ENCODE measurements at regions not wholly inside any gene's neighbourhood (a gene's known extent, or its start where the extent isn't known, plus 50 kb on each side); places are given as distances from the start of the nearest gene placed in this dataset.

DNA sequence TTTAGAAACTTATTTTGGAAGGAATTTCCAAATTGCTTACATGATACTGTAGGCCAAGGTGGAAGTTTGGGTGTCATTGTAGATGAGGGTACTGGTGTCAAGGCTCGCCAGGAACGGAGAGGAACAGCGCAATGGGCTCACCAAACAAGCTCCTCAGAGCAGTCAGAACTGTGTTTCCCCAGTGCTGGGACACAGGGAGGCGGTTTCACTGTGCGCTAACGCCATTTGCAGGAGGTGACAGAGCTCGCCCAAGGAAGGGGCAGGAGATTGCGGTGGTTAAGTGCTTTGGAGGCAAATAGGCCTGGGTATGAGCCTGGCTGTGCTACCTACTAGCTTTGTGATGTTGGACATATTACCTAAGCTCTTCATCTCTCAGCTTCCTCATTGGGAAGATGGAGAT lies 57.3 kb downstream of the HHEX start:
- TF ChIP-seq CTCF (IDR thresholded peaks at IDR 0.05) (no peak), POLR2A (IDR thresholded peaks at IDR 0.05) (no peak)
- 92 to 94% methylated on average over 8 of the region's 8 CpGs for WGBS, 2 donors

GRCh38 chr10:92747600-92747999 lies 57.8 kb downstream of the HHEX start:
- Histone ChIP-seq H3K27ac (no peak overlapping the region), H3K36me3 (no peaks in the 10 kb centered on the region), H3K4me3 (no peak overlapping the region), H3K4me1 (no peaks in the 10 kb centered on the region), H3K9me3 (no peaks in the 10 kb centered on the region), H3K27me3 (peaks cover 0 to 5% (median 0%) of the 10 kb centered on the region in 4 donors)
- DNase-seq: no peak
- 47 to 62% methylated on average over 2 of the region's 2 CpGs for WGBS, 2 donors
- intact Hi-C loops (cut with DNase I): no loop called here
- no peak for TF ChIP-seq CTCF (IDR thresholded peaks at IDR 0.05)
- no peak for TF ChIP-seq POLR2A (IDR thresholded peaks at IDR 0.05)

More for the DNA sequence above, 57.3 kb downstream of the HHEX start:
- intact Hi-C loops (cut with DNase I): no loop called here
- no peaks in the 10 kb centered on the region for H3K9me3 ChIP-seq
- DNase-seq: no peak
- no peak overlapping the region for H3K27ac ChIP-seq
- H3K36me3 ChIP-seq: no peaks in the 10 kb centered on the region
- peaks cover 0 to 5% (median 0%) of the 10 kb centered on the region in 4 donors for H3K27me3 ChIP-seq
- H3K4me1 ChIP-seq: no peaks in the 10 kb centered on the region
- no peak overlapping the region for H3K4me3 ChIP-seq

DNA sequence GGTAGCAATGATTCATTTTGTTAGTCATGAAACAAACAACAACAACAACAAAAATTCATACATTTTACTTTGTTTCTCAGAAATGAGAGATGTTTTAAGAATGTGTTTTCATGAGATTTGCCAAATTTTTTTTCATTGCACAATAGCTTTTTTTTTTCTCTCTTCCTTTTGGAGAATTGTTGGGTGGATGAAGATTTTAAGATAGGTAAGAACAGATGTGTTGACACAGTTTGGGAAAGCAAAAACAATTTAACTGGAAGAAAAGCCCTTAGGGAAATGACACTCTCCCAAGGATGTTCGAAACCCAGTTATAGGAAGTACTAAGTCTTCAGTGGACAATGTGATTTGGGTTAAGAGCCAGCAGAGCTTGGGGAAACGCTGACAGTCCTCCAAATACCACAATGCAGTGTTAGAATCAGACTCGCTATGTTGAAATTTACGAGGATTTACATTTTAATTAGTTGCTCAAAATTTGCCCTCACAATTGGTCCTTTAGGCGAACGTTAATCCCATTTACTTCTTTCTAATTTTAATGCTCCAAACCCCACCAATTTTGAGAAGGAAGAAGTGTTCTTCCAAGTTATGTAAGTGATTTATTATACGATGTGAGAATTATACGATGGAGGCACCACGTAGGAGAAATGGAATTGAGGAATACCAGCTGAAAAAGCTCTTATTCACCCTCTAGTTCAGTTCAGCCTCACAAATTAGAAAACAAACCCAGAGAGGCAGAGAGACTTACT lies 61.2 kb downstream of the HHEX start:
- 52 to 60% methylated on average over 9 of the region's 9 CpGs for WGBS, 2 donors
- peak overlapping the region in 2 of 4 donors; percentile 1 to 47 for H3K27ac ChIP-seq
- peaks cover 0 to 4% (median 3%) of the 10 kb centered on the region in 3 donors for H3K4me1 ChIP-seq
- H3K9me3 ChIP-seq: no peaks in the 10 kb centered on the region
- DNase-seq: no peak
- H3K4me3 ChIP-seq: peak overlapping the region in 1 of 4 donors; percentile 12
- TF ChIP-seq POLR2A (IDR thresholded peaks at IDR 0.05): no peak
- TF ChIP-seq CTCF (IDR thresholded peaks at IDR 0.05): no peak
- intact Hi-C loops (cut with DNase I): no loop called here
- no peaks in the 10 kb centered on the region for H3K36me3 ChIP-seq
- H3K27me3 ChIP-seq: no peaks in the 10 kb centered on the region

DNA sequence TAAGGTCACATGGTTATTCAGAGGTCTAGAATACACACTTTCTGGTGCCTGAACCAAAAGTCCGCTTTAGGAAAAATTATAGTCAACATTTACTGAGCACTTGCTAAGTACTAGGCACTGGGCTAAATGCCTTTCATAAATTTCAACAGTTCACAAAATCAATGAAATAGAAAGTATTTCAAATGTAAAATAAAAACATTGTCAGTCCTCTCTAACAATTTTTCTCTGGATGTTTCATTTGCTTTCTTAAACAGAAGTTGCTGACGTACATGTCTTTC lies 61.7 kb downstream of the HHEX start:
- no peaks in the 10 kb centered on the region for H3K9me3 ChIP-seq
- intact Hi-C loops (cut with DNase I): no loop called here
- H3K4me1 ChIP-seq: peaks cover 4 to 8% (median 5%) of the 10 kb centered on the region in 3 donors
- DNase-seq: no peak
- TF ChIP-seq POLR2A (IDR thresholded peaks at IDR 0.05) (no peak), CTCF (IDR thresholded peaks at IDR 0.05) (no peak)
- H3K4me3 ChIP-seq: no peak overlapping the region
- no peaks in the 10 kb centered on the region for H3K27me3 ChIP-seq
- peak overlapping the region in 1 of 4 donors; percentile 1 for H3K27ac ChIP-seq
- no peaks in the 10 kb centered on the region for H3K36me3 ChIP-seq
- 77 to 80% methylated on average over 2 of the region's 2 CpGs for WGBS, 2 donors

DNA sequence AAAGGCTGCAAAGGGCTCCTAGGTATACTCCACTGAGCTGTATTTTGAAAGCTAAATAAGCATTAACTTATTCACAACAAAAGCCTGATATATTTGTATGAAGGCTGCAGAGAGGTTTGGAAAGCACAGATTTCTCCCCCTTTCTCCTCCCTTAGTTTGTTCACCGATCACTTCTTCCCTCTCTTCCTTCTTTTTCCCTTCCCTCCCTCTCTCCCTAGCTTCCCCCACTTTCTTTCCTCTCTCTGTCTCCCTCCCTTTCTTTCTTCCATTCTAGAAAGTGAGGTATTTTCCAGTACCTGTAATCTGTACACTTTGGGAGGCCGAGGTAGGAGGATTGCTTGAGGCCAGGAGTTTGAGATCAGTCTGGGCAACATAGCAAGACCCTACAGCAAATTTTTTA lies 62.1 kb downstream of the HHEX start:
- H3K36me3 ChIP-seq: no peaks in the 10 kb centered on the region
- no peaks in the 10 kb centered on the region for H3K9me3 ChIP-seq
- intact Hi-C loops (cut with DNase I): no loop called here
- H3K27ac ChIP-seq: no peak overlapping the region
- WGBS, 2 donors: 75 to 93% methylated on average over 2 of the region's 2 CpGs
- no peak overlapping the region for H3K4me3 ChIP-seq
- no peaks in the 10 kb centered on the region for H3K27me3 ChIP-seq
- no peak for DNase-seq
- peaks cover 6 to 11% (median 8%) of the 10 kb centered on the region in 3 donors for H3K4me1 ChIP-seq
- no peak for TF ChIP-seq CTCF (IDR thresholded peaks at IDR 0.05)
- no peak for TF ChIP-seq POLR2A (IDR thresholded peaks at IDR 0.05)
